Neural cell (in vitro differentiated cells): ENCODE measurements at regions not wholly inside any gene's neighbourhood (a gene's known extent, or its start where the extent isn't known, plus 50 kb on each side); places are given as distances from the start of the nearest gene placed in this dataset.

Source experiments
- H2AFZ ChIP-seq: fragments of 200-600, 300-800 bp; sonication (generic), shearing (Covaris generic); 2 replicates; pipeline ENCODE4 v1.6.0; 2014; ENCODE audit warnings: low read depth, mild to moderate bottlenecking, antibody characterized with exemption, low read length, moderate library complexity
- H3F3A ChIP-seq: fragments of 200-600 bp; shearing (Covaris generic); 2 replicates; pipeline ENCODE4 v1.6.1; 2016; ENCODE audit warnings: mild to moderate bottlenecking, moderate library complexity, mixed read lengths, antibody characterized with exemption, low read length; ENCODE audit not compliant: insufficient read depth, poor library complexity, severe bottlenecking
- H3K27ac ChIP-seq: fragments of 200-600, 300-800 bp; sonication (generic), shearing (Covaris generic); 2 replicates; pipeline ENCODE4 v1.5.1; 2014; ENCODE audit warnings: mild to moderate bottlenecking, low read length, moderate library complexity
- H3K27me3 ChIP-seq: fragments of 300-800, 200-600 bp; sonication (generic), shearing (Covaris generic); 2 replicates; pipeline ENCODE4 v1.6.0; 2014; ENCODE audit warnings: mild to moderate bottlenecking, low read depth, low read length, moderate library complexity; ENCODE audit not compliant: insufficient read depth
- H3K36me3 ChIP-seq: fragments of 300-800, 200-600 bp; sonication (generic), shearing (Covaris generic); 2 replicates; pipeline ENCODE4 v1.5.1; 2014; ENCODE audit warnings: mild to moderate bottlenecking, antibody characterized with exemption, low read length, moderate library complexity; ENCODE audit not compliant: insufficient read depth
- H3K4me2 ChIP-seq: fragments of 300-800, 200-600 bp; sonication (generic), shearing (Covaris generic); 2 replicates; pipeline ENCODE4 v1.6.0; 2014; ENCODE audit warnings: mild to moderate bottlenecking, low read length
- H3K4me3 ChIP-seq: fragments of 300-800, 200-600 bp; sonication (generic), shearing (Covaris generic); 2 replicates; pipeline ENCODE4 v1.5.1; 2014; ENCODE audit warnings: mild to moderate bottlenecking, low read length, moderate library complexity
- H3K79me2 ChIP-seq: fragments of 200-600 bp; shearing (Covaris generic); replicated peaks from 2 replicates; pipeline ENCODE4 v1.6.0; 2014; ENCODE audit warnings: mild to moderate bottlenecking, low read length, moderate library complexity; ENCODE audit not compliant: insufficient read depth
- H3K9ac ChIP-seq: fragments of 300-800, 200-600 bp; sonication (generic), shearing (Covaris generic); 2 replicates; pipeline ENCODE4 v1.6.1; 2016; ENCODE audit warnings: mild to moderate bottlenecking, low read length, mixed read lengths
- H3K9me2 ChIP-seq: fragments of 200-600 bp; shearing (Covaris generic); 2 replicates; pipeline ENCODE4 v1.6.1; 2016; ENCODE audit warnings: mild to moderate bottlenecking, low read length, mixed read lengths; ENCODE audit not compliant: insufficient read depth
- H3K9me3 ChIP-seq: fragments of 200-600, 300-800 bp; sonication (generic), shearing (Covaris generic); 2 replicates; pipeline ENCODE4 v1.6.1; 2016; ENCODE audit warnings: mild to moderate bottlenecking, mixed run types, low read length, moderate library complexity, mixed read lengths
- H4K20me1 ChIP-seq: fragments of 200-600 bp; shearing (Covaris generic); 2 replicates; pipeline ENCODE4 v1.6.1; 2016; ENCODE audit warnings: mild to moderate bottlenecking, mixed run types; ENCODE audit not compliant: insufficient read depth
- CTCF ChIP-seq: fragments of 450-650 bp; IDR thresholded peaks from 2 replicates; pipeline ENCODE4 v1.5.1; 2014; ENCODE audit warnings: antibody characterized with exemption, mild to moderate bottlenecking, moderate library complexity; ENCODE audit not compliant: poor library complexity, severe bottlenecking
- EP300 ChIP-seq: fragments of 450-650 bp; conservative IDR thresholded peaks from 2 replicates; pipeline ENCODE4 v1.6.1; 2014; ENCODE audit warnings: antibody characterized with exemption, mild to moderate bottlenecking, moderate library complexity; ENCODE audit not compliant: poor library complexity, severe bottlenecking
- EZH2 ChIP-seq: fragments of 200-600, 300-800 bp; shearing (Covaris generic), sonication (generic); IDR thresholded peaks from 2 replicates; pipeline ENCODE4 v1.6.1; 2014; ENCODE audit warnings: antibody characterized with exemption, low read length, borderline replicate concordance, mild to moderate bottlenecking; ENCODE audit not compliant: insufficient read depth, poor library complexity, severe bottlenecking
- MXI1 ChIP-seq: fragments of 450-650 bp; conservative IDR thresholded peaks from 2 replicates; pipeline ENCODE4 v1.6.1; 2014; ENCODE audit warnings: antibody characterized with exemption, mild to moderate bottlenecking; ENCODE audit not compliant: poor library complexity, severe bottlenecking
- POLR2AphosphoS5 ChIP-seq: IDR thresholded peaks from 2 replicates; pipeline ENCODE4 v1.6.1; 2012
- RAD21 ChIP-seq: fragments of 450-650 bp; conservative IDR thresholded peaks from 2 replicates; pipeline ENCODE4 v1.6.1; 2014; ENCODE audit warnings: antibody characterized with exemption, mild to moderate bottlenecking, moderate library complexity
- REST ChIP-seq: IDR thresholded peaks from 2 replicates; pipeline ENCODE4 v1.6.1; 2012; ENCODE audit warnings: borderline replicate concordance
- SMC3 ChIP-seq: fragments of 450-650 bp; conservative IDR thresholded peaks from 2 replicates; pipeline ENCODE4 v1.6.1; 2014; ENCODE audit warnings: antibody characterized with exemption, mild to moderate bottlenecking, moderate library complexity; ENCODE audit not compliant: poor library complexity
- TAF1 ChIP-seq: IDR thresholded peaks from 2 replicates; pipeline ENCODE4 v1.6.1; 2012; ENCODE audit warnings: low read depth

GRCh38 chr7:15007507-15007906 is 105.0 kb upstream of the DGKB start:
- H3K9me2 ChIP-seq = no peaks in the 10 kb centered on the region
- no peaks in the 10 kb centered on the region for H3K79me2 ChIP-seq
- no peaks in the 10 kb centered on the region for H3F3A ChIP-seq
- no peak overlapping the region for H3K4me2 ChIP-seq
- no peak overlapping the region for H2AFZ ChIP-seq
- no peaks in the 10 kb centered on the region for H3K9me3 ChIP-seq
- no peaks in the 10 kb centered on the region for H4K20me1 ChIP-seq
- TF ChIP-seq SMC3 (no peak), EZH2 (no peak), EP300 (no peak), RAD21 (no peak), CTCF (no peak), REST (no peak), POLR2AphosphoS5 (no peak), MXI1 (no peak), TAF1 (no peak)
- no peaks in the 10 kb centered on the region for H3K36me3 ChIP-seq
- no peaks in the 10 kb centered on the region for H3K27me3 ChIP-seq
- H3K4me3 ChIP-seq = no peak overlapping the region
- H3K27ac ChIP-seq = no peak overlapping the region
- H3K9ac ChIP-seq = no peak overlapping the region

GRCh38 chr7:15005672-15006071 is 103.1 kb upstream of the DGKB start:
- H3K9ac ChIP-seq = no peak overlapping the region
- H3K9me2 ChIP-seq = no peaks in the 10 kb centered on the region

More at GRCh38 chr7:15005672-15006071, 103.1 kb upstream of the DGKB start:
- H3K4me3 ChIP-seq = no peak overlapping the region
- H3K79me2 ChIP-seq = no peaks in the 10 kb centered on the region
- H3K4me2 ChIP-seq = no peak overlapping the region
- no peak overlapping the region for H3K27ac ChIP-seq
- no peak overlapping the region for H2AFZ ChIP-seq
- no peaks in the 10 kb centered on the region for H3K9me3 ChIP-seq
- H3K27me3 ChIP-seq = no peaks in the 10 kb centered on the region
- H3K36me3 ChIP-seq = no peaks in the 10 kb centered on the region
- H4K20me1 ChIP-seq = no peaks in the 10 kb centered on the region
- H3F3A ChIP-seq = no peaks in the 10 kb centered on the region
- TF ChIP-seq SMC3 = no peak
- TF ChIP-seq EZH2 = no peak
- TF ChIP-seq TAF1 = no peak
- TF ChIP-seq RAD21 = no peak
- TF ChIP-seq CTCF = no peak
- TF ChIP-seq MXI1 = no peak
- TF ChIP-seq EP300 = no peak
- TF ChIP-seq POLR2AphosphoS5 = no peak
- TF ChIP-seq REST = no peak
